Uterus (tissue), 3 donors: ENCODE measurements at regions not wholly inside any gene's neighbourhood (a gene's known extent, or its start where the extent isn't known, plus 50 kb on each side); places are given as distances from the start of the nearest gene placed in this dataset.

ENCODE experiments used
- DNase-seq, 2 donors: peaks; one replicate each; pipeline ENCODE4 v3.0.0-alpha.2; 2019 to 2020
- H3K27ac ChIP-seq, 2 donors: fragments of 200-600 bp; sonication (generic); 1 replicate in 1 of 2; 2 replicates in 1 of 2; pipeline ENCODE4 v1.5.1; 2016 to 2018
- H3K27me3 ChIP-seq, 2 donors: fragments of 200-600 bp; sonication (generic); one replicate each; pipeline ENCODE4 v1.5.1; 2018 to 2019; ENCODE audit warnings: control low read depth in 1 of 2
- H3K36me3 ChIP-seq, 2 donors: fragments of 200-600 bp; sonication (generic); one replicate each; pipeline ENCODE4 v1.5.1; 2019; ENCODE audit warnings: control low read depth in 1 of 2
- H3K4me1 ChIP-seq, 2 donors: fragments of 200-600 bp; sonication (generic); one replicate each; pipeline ENCODE4 v1.5.1; 2018 to 2019; ENCODE audit warnings: control low read depth in 1 of 2
- H3K4me3 ChIP-seq, 2 donors: fragments of 200-600 bp; sonication (generic); 1 replicate in 1 of 2; 2 replicates in 1 of 2; pipeline ENCODE4 v1.5.1; 2018 to 2019; ENCODE audit warnings: mild to moderate bottlenecking in 1 of 2
- H3K9me3 ChIP-seq, 2 donors: fragments of 200-600 bp; sonication (generic); one replicate each; pipeline ENCODE4 v1.5.1; 2019; ENCODE audit warnings: control low read depth in 1 of 2
- CTCF ChIP-seq, 4 experiments: fragments of 200-600 bp in 2 of 4; fragments of 450-650 bp in 2 of 4; sonication (generic) in 2 of 4; IDR thresholded peaks; one replicate each; pipeline ENCODE4 v1.5.1; 2016 to 2019; ENCODE audit warnings: antibody characterized with exemption in 4 of 4, mild to moderate bottlenecking in 2 of 4, moderate library complexity in 1 of 4
- POLR2A ChIP-seq, 2 donors: fragments of 450-650 bp; IDR thresholded peaks; one replicate each; pipeline ENCODE4 v1.6.1; 2016; ENCODE audit warnings: antibody characterized with exemption in 2 of 2, mild to moderate bottlenecking in 1 of 2, moderate library complexity in 1 of 2
- intact Hi-C: fragments of 100-400 bp; cut with DNase I; formaldehyde crosslinking; loops from one replicate; pipeline ENCODE4 v1.15.1; 2023; ENCODE audit warnings: low total_unique reads
- donor health status: DM: yes; HTN: yes; CAD: no.

- no peak for DNase-seq
- Histone ChIP-seq H3K9me3 (no peaks in the 10 kb centered on the region), H3K27ac (no peak overlapping the region), H3K4me3 (no peak overlapping the region), H3K4me1 (no peaks in the 10 kb centered on the region), H3K27me3 (no peaks in the 10 kb centered on the region), H3K36me3 (no peaks in the 10 kb centered on the region)
- TF ChIP-seq CTCF (IDR thresholded peaks at IDR 0.05) (no peak), POLR2A (IDR thresholded peaks at IDR 0.05) (no peak)
- intact Hi-C loops = no loop called here
Observed at GRCh38 chrX:137646472-137646871, 80.5 kb downstream of the ZIC3 start.

- Histone ChIP-seq H3K36me3 (no peaks in the 10 kb centered on the region), H3K27me3 (no peaks in the 10 kb centered on the region), H3K9me3 (no peaks in the 10 kb centered on the region), H3K4me3 (no peak overlapping the region), H3K4me1 (no peaks in the 10 kb centered on the region), H3K27ac (no peak overlapping the region)
- intact Hi-C loops = no loop called here
- TF ChIP-seq CTCF (IDR thresholded peaks at IDR 0.05) (no peak), POLR2A (IDR thresholded peaks at IDR 0.05) (no peak)
- DNase-seq = no peak
Observed at GRCh38 chrX:137651647-137652046, 85.7 kb downstream of the ZIC3 start.

GRCh38 chrX:137652086-137652485 is 86.2 kb downstream of the ZIC3 start:
- no peaks in the 10 kb centered on the region for H3K36me3 ChIP-seq
- H3K27me3 ChIP-seq = no peaks in the 10 kb centered on the region
- TF ChIP-seq POLR2A (IDR thresholded peaks at IDR 0.05) (no peak), CTCF (IDR thresholded peaks at IDR 0.05) (no peak)
- no peak for DNase-seq
- intact Hi-C loops = no loop called here
- no peaks in the 10 kb centered on the region for H3K4me1 ChIP-seq
- H3K9me3 ChIP-seq = no peaks in the 10 kb centered on the region
- no peak overlapping the region for H3K27ac ChIP-seq
- H3K4me3 ChIP-seq = no peak overlapping the region

DNA sequence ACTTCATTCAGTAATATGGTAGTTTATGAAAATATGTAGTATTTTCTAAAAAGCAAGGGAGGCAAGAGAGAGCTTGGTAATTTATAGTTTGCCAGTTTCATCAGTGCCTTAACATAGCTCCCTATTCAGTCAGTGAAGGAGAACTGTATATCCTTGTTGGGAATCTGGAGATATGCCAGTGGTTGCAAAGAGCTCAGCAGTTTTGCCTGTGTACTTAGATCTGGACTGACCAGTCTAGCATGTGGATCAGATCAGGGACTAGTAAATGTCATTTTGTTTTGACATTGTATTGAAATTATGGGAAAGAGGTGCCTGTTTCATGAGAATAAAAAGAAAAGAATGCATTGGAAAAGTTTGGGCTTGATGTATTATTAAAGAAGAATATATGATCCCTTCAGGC is 88.6 kb downstream of the ZIC3 start:
- Histone ChIP-seq H3K27me3 (no peaks in the 10 kb centered on the region), H3K36me3 (no peaks in the 10 kb centered on the region), H3K4me1 (no peaks in the 10 kb centered on the region), H3K27ac (no peak overlapping the region), H3K9me3 (no peaks in the 10 kb centered on the region), H3K4me3 (no peak overlapping the region)
- TF ChIP-seq CTCF (IDR thresholded peaks at IDR 0.05) (no peak), POLR2A (IDR thresholded peaks at IDR 0.05) (no peak)
- no peak for DNase-seq
- intact Hi-C loops = no loop called here

DNA sequence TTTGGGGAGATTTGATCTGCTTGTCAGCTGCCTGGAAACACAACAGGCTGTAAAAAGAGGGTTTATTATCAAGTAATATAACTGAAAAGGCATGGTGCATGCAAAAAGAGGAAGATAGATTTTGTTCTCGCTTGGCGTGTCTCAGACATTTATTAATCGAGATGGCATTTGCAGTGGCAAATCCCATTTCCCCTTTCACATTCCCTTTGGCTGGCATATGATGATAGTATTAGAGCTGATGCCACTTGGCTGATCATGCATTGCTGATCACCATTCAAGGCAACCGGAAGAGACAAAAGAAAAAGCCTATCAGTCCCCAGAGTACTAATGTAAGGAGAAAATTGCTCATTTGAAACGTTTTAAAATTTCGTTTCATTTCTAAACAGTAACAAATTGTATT is 101.8 kb downstream of the ZIC3 start:
- no peak for DNase-seq
- Histone ChIP-seq H3K4me1 (no peaks in the 10 kb centered on the region), H3K27me3 (no peaks in the 10 kb centered on the region), H3K4me3 (no peak overlapping the region), H3K36me3 (no peaks in the 10 kb centered on the region), H3K9me3 (no peaks in the 10 kb centered on the region), H3K27ac (no peak overlapping the region)
- intact Hi-C loops = no loop called here
- TF ChIP-seq POLR2A (IDR thresholded peaks at IDR 0.05) = no peak
- no peak for TF ChIP-seq CTCF (IDR thresholded peaks at IDR 0.05)
